Left forelimb (tissue), 1 donor: ENCODE measurements at regions not wholly inside any gene's neighbourhood (a gene's known extent, or its start where the extent isn't known, plus 50 kb on each side); places are given as distances from the start of the nearest gene placed in this dataset.
A peak's percentile ranks its signal among the peaks of the same experiment; 100 is the strongest.

Experiments used
- DNase-seq: peaks from one replicate; pipeline ENCODE4 v3.0.0-alpha.2; 2018; ENCODE audit warnings: low spot score

GRCh38 chr15:70556151-70556741, 207.1 kb downstream of the UACA start:
- DNase-seq = no peak

GRCh38 chr15:70555713-70556112, 207.6 kb downstream of the UACA start:
- no peak for DNase-seq

GRCh38 chr15:70547846-70548487, 215.4 kb downstream of the UACA start:
- DNase-seq = no peak

- no peak for DNase-seq
These were observed 217.8 kb downstream of the UACA start for GRCh38 chr15:70545526-70545925.

GRCh38 chr15:70541511-70541910, 221.8 kb downstream of the UACA start:
- DNase-seq = no peak

- no peak for DNase-seq
These were observed 223.3 kb downstream of the UACA start for GRCh38 chr15:70539912-70540530.

- DNase-seq = no peak
These were observed 223.9 kb downstream of the UACA start for GRCh38 chr15:70539409-70539808.

GRCh38 chr15:70538278-70538677, 225.1 kb downstream of the UACA start:
- no peak for DNase-seq

GRCh38 chr15:70535955-70536338, 227.4 kb downstream of the UACA start:
- DNase-seq = no peak

GRCh38 chr15:70535071-70535954, 228.0 kb downstream of the UACA start:
- no peak for DNase-seq

- DNase-seq = no peak
These were observed 229.2 kb downstream of the UACA start for GRCh38 chr15:70533931-70534742.

- no peak for DNase-seq
These were observed 230.7 kb downstream of the UACA start for GRCh38 chr15:70532531-70533186.

- DNase-seq = no peak
These were observed 231.8 kb downstream of the UACA start for GRCh38 chr15:70531576-70531975.

GRCh38 chr15:70530906-70531305, 232.5 kb downstream of the UACA start:
- DNase-seq = no peak

- no peak for DNase-seq
These were observed 232.9 kb downstream of the UACA start for GRCh38 chr15:70530503-70530902.

- no peak for DNase-seq
These were observed 233.3 kb downstream of the UACA start for GRCh38 chr15:70530017-70530499.

- DNase-seq = no peak
These were observed 234.5 kb downstream of the UACA start for GRCh38 chr15:70528816-70529215.

GRCh38 chr15:70528270-70528706, 235.1 kb downstream of the UACA start:
- DNase-seq = no peak

- no peak for DNase-seq
These were observed 236.4 kb downstream of the UACA start for GRCh38 chr15:70526974-70527325.

GRCh38 chr15:70526221-70526973, 237.0 kb downstream of the UACA start:
- peak; percentile 66 for DNase-seq
